ENCODE measurements at regions not wholly inside any gene's neighbourhood (a gene's known extent, or its start where the extent isn't known, plus 50 kb on each side); places are given as distances from the start of the nearest gene placed in this dataset.

DNA sequence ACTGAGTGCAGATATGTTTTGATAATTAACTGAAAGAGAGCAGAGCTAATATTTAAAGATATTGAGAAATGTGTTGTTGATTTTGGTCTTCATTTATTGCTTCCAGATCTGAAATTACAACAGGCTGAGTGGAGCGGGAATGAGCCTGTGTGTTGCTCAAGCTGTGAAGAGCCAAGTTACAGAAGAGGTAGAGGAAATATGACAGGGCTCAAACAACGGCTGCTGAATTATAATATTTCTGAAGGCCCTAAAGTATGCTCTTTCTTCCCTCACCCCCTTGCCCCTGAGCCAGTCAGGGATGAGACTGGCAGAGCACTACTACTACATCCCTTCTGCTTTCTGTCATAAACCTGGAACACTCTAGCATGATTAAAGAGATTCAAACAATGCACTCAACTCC is 115.6 kb downstream of the FANCF start:
- in situ Hi-C loops (cut with MboI; ENCODE audit: low pct_unique_long_range_greater_than_20kb, low sequenced_read_pairs) = no loop called here
- DNase-seq = no peak

DNA sequence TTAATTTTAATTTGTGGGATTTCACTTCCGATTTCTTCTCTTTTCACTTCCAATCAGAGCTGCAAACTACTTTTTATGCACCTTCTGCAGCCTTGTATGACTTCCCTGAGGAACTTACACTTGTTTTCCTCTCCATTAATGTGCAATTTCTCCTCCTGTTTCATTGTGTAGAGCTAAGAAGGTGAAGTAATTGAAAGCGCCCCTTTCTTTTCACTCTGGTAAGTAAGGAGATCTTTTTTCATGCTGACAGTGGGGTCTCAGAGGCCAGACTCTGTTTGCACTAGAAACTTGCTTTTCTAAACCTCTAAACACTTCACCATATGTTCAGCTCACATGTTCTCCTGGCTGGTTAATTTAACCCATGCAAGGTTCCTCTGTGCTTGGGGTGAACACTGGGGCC is 117.0 kb downstream of the FANCF start:
- in situ Hi-C loops (cut with MboI; ENCODE audit: low pct_unique_long_range_greater_than_20kb, low sequenced_read_pairs) = no loop called here
- DNase-seq = no peak

DNA sequence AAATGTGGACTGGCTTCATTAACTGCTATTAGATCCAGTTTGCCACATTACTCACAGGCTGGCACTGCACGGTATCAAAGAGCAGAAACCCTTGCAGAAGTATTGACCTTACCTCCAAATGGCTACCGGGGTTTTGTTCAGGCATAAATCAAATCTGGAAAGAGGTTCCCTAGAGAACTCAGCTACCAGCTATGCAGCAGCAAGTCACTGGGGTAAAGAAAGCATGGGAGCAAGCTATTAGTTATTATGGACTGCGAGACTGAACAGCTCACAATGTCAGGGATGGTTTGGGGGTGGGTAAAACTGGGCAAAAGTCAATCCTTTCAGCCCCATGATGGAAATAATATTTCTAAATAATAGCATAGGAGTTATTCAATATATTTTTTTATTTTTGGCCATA is 128.1 kb downstream of the FANCF start:
- no peak for DNase-seq
- in situ Hi-C loops (cut with MboI; ENCODE audit: low pct_unique_long_range_greater_than_20kb, low sequenced_read_pairs) = no loop called here

DNA sequence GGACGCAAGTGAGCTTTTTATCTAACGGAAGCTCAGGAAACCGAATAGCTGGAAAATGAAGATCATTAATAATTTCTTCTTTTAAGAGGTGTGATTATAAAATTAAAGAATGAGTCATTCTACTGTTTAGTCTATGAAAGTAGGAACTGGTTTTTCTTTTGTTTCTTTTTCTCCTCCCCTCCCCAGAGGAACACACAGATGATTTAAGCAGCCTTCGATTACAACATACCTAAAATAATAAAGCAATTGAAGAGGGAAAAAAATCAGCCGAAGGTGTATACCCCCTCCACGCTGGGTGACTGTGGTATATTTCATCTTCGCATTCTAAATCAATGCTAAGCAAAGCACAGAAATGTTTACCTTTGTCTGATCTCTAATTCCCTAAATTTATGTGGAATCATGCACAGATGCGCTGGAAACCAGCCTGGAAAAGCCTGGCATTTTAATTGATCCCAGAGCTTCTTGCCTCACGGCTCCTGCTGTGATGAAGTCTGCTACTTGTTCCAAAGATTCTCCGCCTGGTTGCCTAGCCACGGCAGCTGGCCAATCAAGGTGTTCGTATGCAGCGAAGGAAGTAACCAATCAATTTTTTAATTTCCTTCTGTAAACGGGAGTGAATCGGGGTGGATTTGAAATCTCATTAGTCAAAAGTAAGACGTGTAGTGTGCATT is 133.9 kb downstream of the FANCF start:
- in situ Hi-C loops (cut with MboI; ENCODE audit: low pct_unique_long_range_greater_than_20kb, low sequenced_read_pairs) = no loop called here
- no peak for DNase-seq

DNA sequence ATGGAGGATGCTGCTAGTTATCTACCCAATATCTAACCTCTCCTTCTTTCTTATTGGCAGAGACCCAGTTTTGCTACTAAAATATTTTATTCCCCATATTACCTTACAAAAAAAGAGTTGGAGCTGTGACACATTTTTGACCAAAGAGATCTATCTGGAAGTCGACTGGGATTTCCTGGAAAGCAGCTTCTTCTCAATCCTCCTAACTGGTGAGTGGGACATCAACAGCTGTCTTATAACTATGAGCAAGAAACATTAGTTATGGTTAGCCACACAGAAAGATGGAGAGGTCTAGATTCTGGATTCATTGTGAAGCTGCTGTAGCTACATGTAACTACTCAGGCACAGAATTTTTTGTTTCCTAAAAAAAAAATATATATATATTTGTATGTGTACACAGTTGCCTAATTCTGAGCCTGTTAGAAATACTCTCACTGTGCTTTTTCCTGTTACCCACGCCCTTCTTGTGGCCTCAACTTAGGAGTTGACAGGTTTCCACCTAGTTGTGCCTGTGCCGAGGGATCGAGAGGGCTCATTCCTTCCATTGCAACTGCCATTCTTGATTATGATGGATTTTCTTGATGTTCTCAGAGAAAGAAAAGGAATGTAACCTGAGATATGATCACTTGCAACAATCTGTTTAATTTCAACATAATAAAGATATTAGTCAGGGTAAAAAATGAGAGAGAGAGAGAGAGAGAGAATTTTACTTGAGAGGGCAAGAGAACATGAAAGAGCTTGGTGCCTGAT is 142.0 kb downstream of the SLC17A6 start:
- DNase-seq = no peak
- in situ Hi-C loops (cut with MboI; ENCODE audit: low pct_unique_long_range_greater_than_20kb, low sequenced_read_pairs) = no loop called here

DNA sequence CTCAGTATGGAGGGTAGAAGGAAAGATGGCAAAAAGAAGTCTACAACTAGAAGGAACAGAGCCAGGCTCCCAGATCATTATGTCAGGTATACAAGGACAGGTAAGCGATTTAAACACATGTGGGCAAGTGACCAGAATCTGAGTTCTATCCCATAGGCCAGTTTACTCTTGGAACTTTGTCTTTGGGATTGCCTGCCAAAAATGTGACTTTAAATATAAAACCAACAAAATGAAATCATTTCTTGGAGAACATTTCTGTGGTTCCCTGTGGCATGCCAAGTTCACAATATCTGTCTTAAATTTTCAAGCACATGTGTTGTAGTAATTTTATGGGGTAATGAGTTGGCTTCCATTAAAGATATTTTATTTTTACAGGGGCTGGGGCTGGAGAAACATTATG is 141.0 kb downstream of the SLC17A6 start:
- in situ Hi-C loops (cut with MboI; ENCODE audit: low pct_unique_long_range_greater_than_20kb, low sequenced_read_pairs) = no loop called here
- DNase-seq = no peak

DNA sequence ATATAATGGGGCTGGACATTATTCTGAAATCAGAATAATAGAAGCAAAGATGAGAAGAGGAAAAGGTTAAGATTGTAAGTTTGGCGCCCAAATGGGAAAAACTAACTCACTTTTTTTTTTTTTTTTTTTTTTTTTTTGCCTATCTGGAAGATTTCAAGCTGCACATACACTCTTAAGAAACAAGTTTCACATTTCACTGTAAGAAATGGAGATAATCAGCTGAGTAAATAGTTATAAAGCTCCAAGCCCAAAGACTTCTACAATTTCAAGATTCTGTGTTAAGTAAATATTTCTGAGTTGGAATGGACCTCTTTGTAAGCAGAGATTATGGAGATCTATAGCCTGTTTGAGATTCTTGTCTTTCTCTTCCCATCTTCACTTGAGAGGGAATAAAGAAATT is 140.0 kb downstream of the SLC17A6 start:
- DNase-seq = no peak
- in situ Hi-C loops (cut with MboI; ENCODE audit: low pct_unique_long_range_greater_than_20kb, low sequenced_read_pairs) = no loop called here

DNA sequence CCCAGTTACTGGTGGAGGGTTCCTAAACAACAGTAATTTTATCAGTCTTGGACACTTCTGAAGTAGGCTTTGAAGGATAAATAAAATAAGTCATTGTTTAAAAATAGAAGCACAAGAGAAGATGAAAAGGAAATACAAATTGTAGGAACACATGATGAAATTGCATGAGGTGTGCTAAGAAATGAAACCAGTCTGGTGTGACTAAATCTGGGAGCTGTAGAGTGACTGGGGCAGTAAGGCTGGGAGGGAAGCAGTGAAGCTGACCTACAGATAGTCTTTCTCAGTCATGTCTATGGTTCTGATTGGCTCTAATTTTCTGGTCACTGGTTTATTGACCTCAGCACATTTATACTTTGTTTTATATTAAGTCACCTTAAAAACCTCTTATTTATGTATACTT is 139.1 kb downstream of the SLC17A6 start:
- DNase-seq = no peak
- in situ Hi-C loops (cut with MboI; ENCODE audit: low pct_unique_long_range_greater_than_20kb, low sequenced_read_pairs) = no loop called here

DNA sequence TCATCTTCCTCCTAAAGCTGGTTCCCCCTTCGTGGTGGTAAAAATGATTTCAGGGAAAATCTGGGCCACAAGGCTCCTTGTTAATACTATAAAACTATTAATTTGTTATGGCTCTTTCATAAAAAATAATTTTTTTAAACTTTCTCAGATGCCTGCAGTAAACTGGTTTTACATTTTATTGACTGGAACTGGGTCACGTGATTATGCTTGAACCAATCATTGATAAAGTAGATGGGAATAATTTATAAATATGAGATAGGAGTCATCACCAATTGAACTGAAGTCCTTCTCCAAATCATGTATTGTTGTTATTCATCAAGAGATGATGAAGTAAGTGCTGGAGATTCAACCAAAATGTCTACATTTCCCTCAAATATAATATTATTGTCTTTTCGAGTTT is 138.4 kb downstream of the SLC17A6 start:
- no peak for DNase-seq
- in situ Hi-C loops (cut with MboI; ENCODE audit: low pct_unique_long_range_greater_than_20kb, low sequenced_read_pairs) = no loop called here

DNA sequence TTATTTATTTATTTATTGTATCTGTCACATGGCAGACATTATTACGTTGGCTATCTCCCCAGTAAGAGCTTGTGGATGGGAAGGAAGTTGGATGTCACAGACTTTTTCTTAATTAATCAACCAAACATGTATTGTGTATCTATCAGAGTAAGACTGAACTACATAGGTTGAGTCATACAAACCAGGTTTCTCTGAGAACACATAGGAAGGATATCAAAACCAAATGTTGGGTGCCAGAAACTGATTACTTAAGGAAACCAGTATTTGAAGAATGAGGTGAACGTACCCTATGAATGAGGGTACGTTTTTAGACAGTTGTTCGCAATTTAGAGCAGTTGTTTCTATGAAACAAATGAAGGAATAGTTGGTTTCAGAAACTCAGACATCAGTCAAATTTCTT is 136.4 kb downstream of the SLC17A6 start:
- DNase-seq = no peak
- in situ Hi-C loops (cut with MboI; ENCODE audit: low pct_unique_long_range_greater_than_20kb, low sequenced_read_pairs) = no loop called here

DNA sequence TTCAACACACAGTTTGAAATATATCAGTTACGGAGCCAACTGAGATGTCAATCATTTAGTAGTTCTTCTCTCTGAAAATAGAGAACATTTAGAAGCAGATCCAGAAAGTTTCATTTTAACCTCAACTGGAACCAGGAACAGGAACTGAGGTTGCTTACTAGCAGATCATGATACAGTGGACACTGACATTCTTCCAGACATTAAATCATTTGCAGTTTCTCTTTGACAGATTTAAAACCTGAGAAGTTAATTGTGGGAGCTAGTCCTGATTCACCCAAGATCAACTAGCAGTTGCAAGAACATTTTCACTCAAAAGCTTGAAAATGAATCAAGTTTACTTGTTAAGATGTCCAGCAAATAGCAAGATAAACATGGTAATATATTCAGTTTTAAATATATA is 135.4 kb downstream of the SLC17A6 start:
- in situ Hi-C loops (cut with MboI; ENCODE audit: low pct_unique_long_range_greater_than_20kb, low sequenced_read_pairs) = no loop called here
- no peak for DNase-seq

DNA sequence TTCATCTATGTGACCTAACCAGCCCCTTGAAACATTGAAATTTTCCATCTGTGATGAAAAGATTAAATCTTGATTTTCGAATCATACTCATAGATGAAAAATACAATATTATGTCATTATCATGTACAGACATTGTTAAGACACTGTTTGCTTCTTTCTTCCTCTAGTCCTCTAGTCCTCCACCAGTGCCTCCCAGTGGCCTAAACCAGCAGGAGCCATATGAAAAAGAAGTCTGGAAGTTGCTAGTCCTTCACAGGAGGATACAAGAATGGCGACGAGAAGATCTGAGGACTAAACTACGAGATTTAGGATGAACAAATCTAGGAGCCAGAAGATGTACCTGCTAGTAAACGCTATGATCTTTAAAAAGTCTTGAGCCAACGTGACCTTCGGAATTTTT is 134.1 kb downstream of the SLC17A6 start:
- in situ Hi-C loops (cut with MboI; ENCODE audit: low pct_unique_long_range_greater_than_20kb, low sequenced_read_pairs) = no loop called here
- DNase-seq = no peak

DNA sequence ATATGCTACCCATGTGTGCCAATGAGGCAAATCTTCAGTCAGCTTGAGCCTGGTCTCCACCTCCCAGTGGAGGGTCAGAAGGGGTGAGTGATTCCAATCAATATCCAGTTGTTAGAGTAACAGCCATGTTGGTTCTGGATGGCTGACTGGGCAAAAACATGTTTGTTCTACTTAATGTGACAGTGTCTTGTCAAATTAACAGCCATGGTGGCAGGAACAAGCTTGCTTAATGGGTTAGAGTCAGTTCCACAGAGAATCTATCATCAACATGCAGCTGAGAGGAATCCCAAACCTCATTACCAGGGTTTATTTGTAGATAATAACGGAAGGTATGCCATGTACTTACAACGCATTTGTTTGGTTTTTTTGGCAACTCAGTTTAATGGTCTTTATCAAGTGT is 133.2 kb downstream of the SLC17A6 start:
- in situ Hi-C loops (cut with MboI; ENCODE audit: low pct_unique_long_range_greater_than_20kb, low sequenced_read_pairs) = no loop called here
- DNase-seq = no peak

DNA sequence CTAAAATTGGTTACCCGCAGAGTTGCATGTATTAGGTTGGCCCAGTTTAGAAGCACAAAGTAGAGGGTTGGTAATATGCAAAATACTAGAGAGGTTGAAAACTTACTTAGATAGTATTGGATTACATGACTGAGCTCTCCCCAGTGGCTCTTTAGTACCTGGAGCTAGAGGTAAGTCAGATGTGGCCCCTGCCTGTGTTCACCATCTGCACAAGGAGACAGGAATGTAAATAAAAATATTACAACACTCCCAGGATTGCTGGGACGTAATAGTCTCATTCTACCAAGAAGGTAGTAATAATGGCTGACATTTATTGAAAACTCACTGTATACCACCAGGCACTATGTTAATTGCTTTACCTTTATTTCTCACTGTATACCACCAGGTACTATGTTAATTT is 129.6 kb downstream of the SLC17A6 start:
- DNase-seq = no peak
- in situ Hi-C loops (cut with MboI; ENCODE audit: low pct_unique_long_range_greater_than_20kb, low sequenced_read_pairs) = no loop called here

DNA sequence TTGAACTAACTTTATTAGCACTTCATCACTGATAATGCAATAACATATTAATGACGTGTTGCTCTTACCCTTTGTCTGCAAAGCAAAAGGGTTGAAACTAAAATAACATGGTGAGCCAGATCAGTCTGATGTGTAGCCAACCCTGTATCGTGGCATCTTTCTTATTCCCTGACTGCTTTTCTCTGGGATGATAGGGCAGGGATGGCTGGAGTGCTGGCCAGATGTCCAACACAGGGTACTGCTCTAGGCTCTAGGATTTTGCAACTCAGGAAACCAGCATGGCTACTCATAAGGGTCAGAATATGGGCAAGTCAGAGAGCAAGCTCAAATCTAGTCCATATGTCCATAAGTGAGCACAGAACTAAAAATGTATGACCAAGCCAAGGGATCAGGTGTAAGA is 129.1 kb downstream of the SLC17A6 start:
- in situ Hi-C loops (cut with MboI; ENCODE audit: low pct_unique_long_range_greater_than_20kb, low sequenced_read_pairs) = no loop called here
- DNase-seq = no peak

DNA sequence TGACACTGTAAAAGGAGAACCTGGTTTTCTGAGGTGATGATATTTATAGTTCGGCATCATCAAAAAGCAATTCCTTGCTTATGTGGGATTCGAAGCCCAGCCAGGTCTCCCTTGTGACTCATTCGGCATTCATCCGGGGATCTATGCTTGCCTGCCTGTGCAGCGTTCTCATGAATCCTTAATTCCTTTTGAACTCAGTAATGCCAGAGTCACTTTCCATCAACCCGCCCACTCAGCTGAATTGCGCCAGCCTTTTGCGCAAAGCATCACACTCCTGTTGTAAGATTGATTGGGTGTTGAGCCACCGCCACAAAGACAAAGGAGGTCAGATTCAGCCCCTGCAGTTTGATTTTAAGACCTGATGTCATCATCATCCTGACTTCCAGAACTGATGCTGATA is 128.6 kb downstream of the SLC17A6 start:
- in situ Hi-C loops (cut with MboI; ENCODE audit: low pct_unique_long_range_greater_than_20kb, low sequenced_read_pairs) = no loop called here
- no peak for DNase-seq

DNA sequence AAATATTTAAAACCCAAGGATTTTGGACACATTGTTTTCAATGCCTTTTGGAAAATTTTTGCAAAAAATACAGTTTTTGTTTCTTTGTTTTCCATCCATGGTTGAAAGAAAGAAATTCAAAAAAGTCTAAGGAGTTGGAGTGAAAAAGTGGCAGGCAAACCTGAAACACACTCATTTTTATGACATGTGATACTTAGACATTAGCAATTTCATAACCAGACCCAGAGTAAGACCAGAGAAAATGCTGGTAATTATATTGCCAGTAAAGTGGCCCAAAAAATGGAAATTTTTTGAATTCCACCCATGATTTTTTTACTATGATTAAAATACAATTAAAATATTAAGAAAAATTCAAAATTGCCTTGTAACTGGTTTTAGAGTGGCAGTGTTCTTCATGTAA is 128.2 kb downstream of the SLC17A6 start:
- in situ Hi-C loops (cut with MboI; ENCODE audit: low pct_unique_long_range_greater_than_20kb, low sequenced_read_pairs) = no loop called here
- DNase-seq = no peak

DNA sequence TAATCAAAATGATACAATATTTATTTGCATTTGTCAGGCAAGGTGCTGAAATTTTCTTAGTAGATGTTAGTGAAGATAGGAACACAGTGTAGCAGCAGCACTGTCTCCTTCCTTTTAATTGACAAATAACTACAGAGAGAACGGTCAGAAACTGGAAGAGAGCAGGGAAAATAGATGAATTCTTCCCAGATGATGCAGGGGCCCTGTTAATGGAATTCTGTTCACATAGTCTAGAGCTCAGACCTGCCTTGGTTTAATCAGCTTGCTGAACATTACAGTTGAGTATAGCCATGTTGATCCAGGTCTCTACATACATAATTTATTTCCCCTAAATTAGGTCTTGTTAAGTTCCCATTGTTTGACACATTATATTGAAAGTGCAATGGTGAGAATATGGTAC is 127.4 kb downstream of the SLC17A6 start:
- in situ Hi-C loops (cut with MboI; ENCODE audit: low pct_unique_long_range_greater_than_20kb, low sequenced_read_pairs) = no loop called here
- no peak for DNase-seq

DNA sequence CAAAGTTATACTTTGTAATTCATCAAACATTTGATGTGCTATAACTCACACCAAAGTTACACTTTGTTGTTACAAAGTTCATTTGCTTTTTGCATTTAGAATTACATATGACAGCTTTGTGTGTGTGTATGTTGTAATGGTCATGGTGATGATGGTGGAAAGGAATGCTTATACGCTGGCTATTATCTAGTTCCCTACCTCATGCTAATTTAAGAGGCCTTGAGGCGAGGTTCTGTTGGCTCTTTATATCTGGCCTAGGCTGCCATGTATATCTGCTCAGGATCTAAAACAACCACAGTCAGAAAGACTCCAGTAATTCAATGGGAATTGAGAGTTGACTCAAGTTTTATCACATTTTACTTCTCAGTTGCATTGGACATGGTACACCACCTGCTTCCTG is 123.4 kb downstream of the SLC17A6 start:
- DNase-seq = no peak
- in situ Hi-C loops (cut with MboI; ENCODE audit: low pct_unique_long_range_greater_than_20kb, low sequenced_read_pairs) = no loop called here

DNA sequence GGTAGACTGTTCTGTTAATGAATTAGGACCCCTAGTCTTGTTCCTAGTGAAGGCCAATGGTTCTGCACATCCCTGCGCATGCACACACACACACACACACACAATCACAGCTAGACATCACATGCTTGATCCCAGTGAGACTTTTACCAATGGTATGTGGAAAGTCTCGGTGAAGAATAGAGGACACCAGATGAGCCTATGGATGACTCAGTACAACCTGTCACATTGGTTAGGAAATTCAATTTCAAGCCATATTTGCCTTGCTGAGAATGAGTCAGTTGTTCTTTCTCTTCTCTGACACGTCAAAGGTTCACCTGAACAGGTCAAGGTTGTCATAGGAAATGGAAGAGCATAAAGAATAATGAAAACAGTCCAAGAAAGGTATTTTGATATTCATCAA is 122.0 kb downstream of the SLC17A6 start:
- in situ Hi-C loops (cut with MboI; ENCODE audit: low pct_unique_long_range_greater_than_20kb, low sequenced_read_pairs) = no loop called here
- DNase-seq = no peak

DNA sequence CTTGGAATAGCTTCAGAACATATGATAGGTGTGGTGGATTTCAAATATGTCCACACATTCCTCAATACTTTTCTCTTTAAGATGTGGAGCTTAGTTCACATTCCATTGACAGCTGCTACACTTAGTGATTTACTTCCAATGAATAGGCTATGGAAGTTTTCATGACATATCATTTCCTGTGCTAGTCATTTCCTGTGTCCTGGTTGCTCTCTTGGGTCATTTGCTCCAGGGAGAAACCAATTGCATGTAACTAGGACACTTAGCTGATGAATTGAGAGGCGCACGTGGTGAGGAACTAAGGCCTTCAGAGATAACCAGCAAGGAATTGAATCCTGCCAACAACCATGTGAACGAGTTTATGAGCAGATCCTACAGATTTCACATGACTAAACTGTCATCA is 120.9 kb downstream of the SLC17A6 start:
- in situ Hi-C loops (cut with MboI; ENCODE audit: low pct_unique_long_range_greater_than_20kb, low sequenced_read_pairs) = no loop called here
- no peak for DNase-seq
